HepG2 (cell line): ENCODE measurements at regions not wholly inside any gene's neighbourhood (a gene's known extent, or its start where the extent isn't known, plus 50 kb on each side); places are given as distances from the start of the nearest gene placed in this dataset.

Source experiments
- ATAC-seq: fragments of 200-7000 bp; cut with Tn5 transposase; 3 replicates; pipeline ENCODE4 v1.9.1; 2020; ENCODE audit warnings: mild to moderate bottlenecking, moderate library complexity
- BruUV-seq: library from RNA; stranded (reverse); fragments of 400-500 nt; replicated peaks from 2 replicates; lab custom pipeline; 2021; lab: Mats Ljungman, UMichigan
- CTCF ChIA-PET: fragments of 300-600 bp; formaldehyde crosslinking; extraction: SDS; loops from one replicate; lab custom pipeline; 2021; ENCODE audit warnings: low total read pairs, inconsistent platforms, low intra/inter-chr PET ratio; lab: Yijun Ruan, JAX
- POLR2A ChIA-PET: fragments of 350-600 bp; sonication (Branson Sonifier 250); formaldehyde crosslinking; loops from one replicate; lab custom pipeline; 2020; ENCODE audit warnings: antibody characterized with exemption, inconsistent platforms; lab: Yijun Ruan, JAX
- DNase-seq: peaks from one replicate; pipeline ENCODE4 v3.0.0-alpha.2; 2015; ENCODE audit warnings: low spot score
- FAIRE-seq: peaks from 3 replicates; lab custom pipeline; 2011; peaks lifted over from hg19 to GRCh38; lab: Jason Lieb, UNC
- H2AFZ ChIP-seq: one replicate; pipeline ENCODE4 v1.6.1; 2011; ENCODE audit warnings: low read length, inconsistent platforms
- H3K27ac ChIP-seq: fragments of 300-600 bp; 3 replicates; pipeline ENCODE4 v1.8.0; 2011; ENCODE audit warnings: mixed run types, mild to moderate bottlenecking, mixed read lengths, low read length, inconsistent platforms; ENCODE audit not compliant: insufficient read depth; ENCODE audit errors: extremely low read length
- H3K27me3 ChIP-seq, 2 experiments: fragments of 200-600 bp in 1 of 2; 2 replicates in 1 of 2; 3 replicates in 1 of 2; pipeline versions ENCODE4 v1.6.0 to v1.8.0; 2011; ENCODE audit warnings: low read length in 2 of 2, mild to moderate bottlenecking in 2 of 2, moderate library complexity in 2 of 2, inconsistent platforms in 1 of 2; ENCODE audit not compliant: insufficient read depth in 2 of 2, control insufficient read depth in 1 of 2
- H3K36me3 ChIP-seq, 2 experiments: fragments of 200-600 bp in 1 of 2; replicated peaks in 1 of 2; 2 replicates in 1 of 2; 3 replicates in 1 of 2; pipeline versions ENCODE4 v1.5.1 to v1.8.0; 2011; ENCODE audit warnings: low read length in 2 of 2, inconsistent platforms in 1 of 2; ENCODE audit not compliant: insufficient read depth in 2 of 2, control insufficient read depth in 1 of 2
- H3K4me1 ChIP-seq: 2 replicates; pipeline ENCODE4 v1.5.1; 2012; ENCODE audit warnings: low read length, inconsistent platforms; ENCODE audit not compliant: insufficient read depth
- H3K4me2 ChIP-seq: 2 replicates; pipeline ENCODE4 v1.6.0; 2011; ENCODE audit warnings: low read depth, low read length, inconsistent platforms
- H3K4me3 ChIP-seq, 3 experiments: fragments of 200-600 bp in 1 of 3; sonication (generic), shearing (Covaris generic) in 1 of 3; replicated peaks in 1 of 3; 2 replicates each; pipeline ENCODE4 v1.5.1; 2011 to 2016; ENCODE audit warnings: low read length in 3 of 3, inconsistent platforms in 2 of 3, low read depth in 2 of 3, mild to moderate bottlenecking in 2 of 3, control low read depth in 1 of 3, mixed read lengths in 1 of 3; ENCODE audit not compliant: insufficient read depth in 1 of 3
- H3K79me2 ChIP-seq: one replicate; pipeline ENCODE4 v1.6.1; 2011; ENCODE audit warnings: low read length, inconsistent platforms; ENCODE audit not compliant: insufficient read depth
- H3K9ac ChIP-seq: 2 replicates; pipeline ENCODE4 v1.6.0; 2011; ENCODE audit warnings: mild to moderate bottlenecking, low read depth, low read length, inconsistent platforms; ENCODE audit not compliant: insufficient read depth
- H3K9me3 ChIP-seq: 2 replicates; pipeline ENCODE4 v1.5.1; 2012; ENCODE audit warnings: mild to moderate bottlenecking, low read length
- H4K20me1 ChIP-seq: 2 replicates; pipeline ENCODE4 v1.6.0; 2011; ENCODE audit warnings: inconsistent platforms, mild to moderate bottlenecking, low read length, moderate library complexity; ENCODE audit not compliant: insufficient read depth
- HIVEP1 ChIP-seq: sonication (generic); formaldehyde crosslinking; IDR thresholded peaks from 2 replicates; pipeline ENCODE4 v1.4.0; 2020; ENCODE audit warnings: mild to moderate bottlenecking, missing genetic modification reagents
- KLF13 ChIP-seq: sonication (generic); formaldehyde crosslinking; IDR thresholded peaks from 2 replicates; pipeline ENCODE4 v1.4.0; 2020; ENCODE audit warnings: mild to moderate bottlenecking, missing genetic modification reagents
- NFE2 ChIP-seq: sonication (generic); formaldehyde crosslinking; IDR thresholded peaks from 2 replicates; pipeline ENCODE4 v1.4.0; 2020; ENCODE audit warnings: missing genetic modification reagents
- PAX8 ChIP-seq: sonication (generic); formaldehyde crosslinking; IDR thresholded peaks from 2 replicates; pipeline ENCODE4 v1.8.0; 2022; ENCODE audit warnings: mild to moderate bottlenecking, missing genetic modification reagents, borderline replicate concordance
- POLR2AphosphoS5 ChIP-seq: IDR thresholded peaks from 2 replicates; pipeline ENCODE4 v1.6.1; 2012; ENCODE audit warnings: low read depth, low read length
- TBP ChIP-seq: sonication (generic); formaldehyde crosslinking; IDR thresholded peaks from 2 replicates; pipeline ENCODE4 v1.5.0; 2020; ENCODE audit warnings: missing genetic modification reagents
- THAP8 ChIP-seq: sonication (generic); formaldehyde crosslinking; IDR thresholded peaks from 2 replicates; pipeline ENCODE4 v1.5.1; 2020; ENCODE audit warnings: missing genetic modification reagents, mild to moderate bottlenecking, borderline replicate concordance
- TIGD3 ChIP-seq: sonication (generic); formaldehyde crosslinking; IDR thresholded peaks from 2 replicates; pipeline ENCODE4 v1.5.1; 2020; ENCODE audit warnings: mild to moderate bottlenecking, missing genetic modification reagents, borderline replicate concordance
- ZNF17 ChIP-seq: sonication (generic); formaldehyde crosslinking; IDR thresholded peaks from 2 replicates; pipeline ENCODE4 v1.5.0; 2020; ENCODE audit warnings: mild to moderate bottlenecking, missing genetic modification reagents
- ZNF383 ChIP-seq: sonication (generic); formaldehyde crosslinking; IDR thresholded peaks from 2 replicates; pipeline ENCODE4 v1.4.0; 2020; ENCODE audit warnings: missing genetic modification reagents, mild to moderate bottlenecking, borderline replicate concordance
- ZNF687 ChIP-seq: sonication (generic); formaldehyde crosslinking; IDR thresholded peaks from 2 replicates; pipeline ENCODE4 v1.5.1; 2020; ENCODE audit warnings: mild to moderate bottlenecking, missing genetic modification reagents, moderate library complexity
- ZNF749 ChIP-seq: sonication (generic); formaldehyde crosslinking; IDR thresholded peaks from 2 replicates; pipeline ENCODE4 v1.8.0; 2022; ENCODE audit warnings: mild to moderate bottlenecking, missing genetic modification reagents, moderate library complexity, borderline replicate concordance
- ZNF781 ChIP-seq: sonication (generic); formaldehyde crosslinking; IDR thresholded peaks from 2 replicates; pipeline ENCODE4 v1.5.1; 2020; ENCODE audit warnings: borderline replicate concordance, mild to moderate bottlenecking, missing genetic modification reagents; ENCODE audit errors: not compliant biosample characterization
- ZSCAN22 ChIP-seq: sonication (generic); formaldehyde crosslinking; IDR thresholded peaks from 2 replicates; pipeline ENCODE4 v1.4.0; 2020; ENCODE audit warnings: mild to moderate bottlenecking, missing genetic modification reagents
- WGBS: methylation state at CpG from one replicate; pipeline ENCODE4 v1.1.6; 2017; ENCODE audit warnings: low lambda C conversion rate; 5-methylcytosine and 5-hydroxymethylcytosine counted together
- in situ Hi-C: cut with HindIII; loops from 2 replicates; pipeline ENCODE4 v1.10.0; 2017; ENCODE audit warnings: low pct_unique_long_range_greater_than_20kb; ENCODE audit not compliant: extremely low pct_ligation_motif_present
- intact Hi-C: fragments of 100-400 bp; cut with micrococcal nuclease; formaldehyde crosslinking; loops from one replicate; pipeline ENCODE4 v1.10.0; 2022; ENCODE audit not compliant: unreplicated experiment

GRCh38 chr7:85381212-85381611, 194.4 kb upstream of the SEMA3D start:
- WGBS, result 54% methylated on average over 16 of the region's 16 CpGs
- in situ Hi-C loops, result no loop called here
- Histone ChIP-seq H3K27me3 (no peaks in the 10 kb centered on the region), H4K20me1 (no peaks in the 10 kb centered on the region), H3K27ac (no peak overlapping the region), H3K9me3 (no peaks in the 10 kb centered on the region), H3K4me3 (no peak overlapping the region), H3K4me2 (no peak overlapping the region), H2AFZ (no peak overlapping the region), H3K36me3 (no peaks in the 10 kb centered on the region), H3K79me2 (no peaks in the 10 kb centered on the region), H3K4me1 (no peaks in the 10 kb centered on the region), H3K9ac (no peak overlapping the region)
- FAIRE-seq (no peak), DNase-seq (no peak), ATAC-seq (no peak)
- BruUV-seq, result no TSS peak
- intact Hi-C loops, result no loop called here
- TF ChIP-seq ZNF17 (CRISPR knock-in tag), result no peak
- no peak for TF ChIP-seq THAP8 (CRISPR knock-in tag)
- no peak for TF ChIP-seq TBP (CRISPR knock-in tag)
- no peak for TF ChIP-seq ZNF749
- TF ChIP-seq POLR2AphosphoS5, result no peak
- no peak for TF ChIP-seq ZSCAN22 (CRISPR knock-in tag)
- TF ChIP-seq NFE2 (CRISPR knock-in tag), result no peak
- no peak for TF ChIP-seq ZNF383 (CRISPR knock-in tag)
- no peak for TF ChIP-seq ZNF781
- TF ChIP-seq HIVEP1 (CRISPR knock-in tag), result no peak
- no peak for TF ChIP-seq TIGD3 (CRISPR knock-in tag)
- no peak for TF ChIP-seq PAX8 (CRISPR knock-in tag)
- TF ChIP-seq ZNF687 (CRISPR knock-in tag), result no peak
- TF ChIP-seq KLF13 (CRISPR knock-in tag), result no peak
- CTCF ChIA-PET, result no interaction called here
- POLR2A ChIA-PET, result no interaction called here
